Lung (tissue), 11 donors: ENCODE measurements at regions not wholly inside any gene's neighbourhood (a gene's known extent, or its start where the extent isn't known, plus 50 kb on each side); places are given as distances from the start of the nearest gene placed in this dataset.

ENCODE experiments used
- ATAC-seq: fragments of 200-7000 bp; cut with Tn5 transposase; one replicate; pipeline ENCODE4 v1.9.1; 2020; ENCODE audit warnings: moderate number of reproducible peaks; ENCODE audit not compliant: insufficient read depth, low FRiP score
- DNase-seq, 3 donors: peaks; one replicate each; pipeline ENCODE4 v3.0.0-alpha.2; 2013 to 2017
- H3K27ac ChIP-seq, 2 donors: one replicate each; pipeline ENCODE4 v1.5.1; 2013; ENCODE audit warnings: mild to moderate bottlenecking in 2 of 2, moderate library complexity in 2 of 2, control low read depth in 1 of 2, inconsistent platforms in 1 of 2, low read depth in 1 of 2, low read length in 1 of 2
- H3K27me3 ChIP-seq, 3 donors: one replicate each; pipeline ENCODE4 v1.5.1; 2013; ENCODE audit warnings: low read length in 2 of 3; ENCODE audit not compliant: control insufficient read depth in 3 of 3, insufficient read depth in 3 of 3
- H3K36me3 ChIP-seq, 4 donors: one replicate each; pipeline ENCODE4 v1.5.1; 2013; ENCODE audit warnings: low read length in 4 of 4, mild to moderate bottlenecking in 1 of 4, moderate library complexity in 1 of 4; ENCODE audit not compliant: control insufficient read depth in 4 of 4, insufficient read depth in 4 of 4
- H3K4me1 ChIP-seq, 5 donors: one replicate each; pipeline ENCODE4 v1.5.1; 2013; ENCODE audit warnings: low read length in 5 of 5, mild to moderate bottlenecking in 2 of 5, moderate library complexity in 1 of 5; ENCODE audit not compliant: control insufficient read depth in 5 of 5, insufficient read depth in 5 of 5
- H3K4me3 ChIP-seq: one replicate; pipeline ENCODE4 v1.5.1; 2013; ENCODE audit warnings: mild to moderate bottlenecking, control low read depth, moderate library complexity
- H3K9ac ChIP-seq, 2 donors: one replicate each; pipeline ENCODE4 v1.5.1; 2013; ENCODE audit warnings: low read length in 2 of 2, control low read depth in 1 of 2; ENCODE audit not compliant: insufficient read depth in 1 of 2
- H3K9me3 ChIP-seq, 4 donors: one replicate each; pipeline ENCODE4 v1.5.1; 2013; ENCODE audit warnings: low read length in 3 of 4, mild to moderate bottlenecking in 1 of 4, moderate library complexity in 1 of 4; ENCODE audit not compliant: control insufficient read depth in 4 of 4, insufficient read depth in 3 of 4
- WGBS, 2 donors: extraction: QIAGEN DNeasy Blood & Tissue Kit; methylation state at CpG; one replicate each; pipeline ENCODE4 v1.1.7; 2013; 5-methylcytosine and 5-hydroxymethylcytosine counted together
- TF ChIP-seq, protein P1 (sequence below): IDR thresholded peaks from 2 replicates; pipeline ENCODE4 v1.5.1; 2012; ENCODE audit warnings: mild to moderate bottlenecking; ENCODE audit errors: control extremely low read depth, extremely low read depth
- donor health status: control.
- donor health status: control.
- donor health status: Bipolar disorder and iron deficiency.
- donor health status: healthy.
- donor health status: DM: yes; HTN: yes; CAD: no.

- Histone ChIP-seq H3K27me3 (no peaks in the 10 kb centered on the region), H3K27ac (no peak overlapping the region), H3K9me3 (peaks cover 0 to 3% (median 0%) of the 10 kb centered on the region in 4 donors), H3K4me1 (no peaks in the 10 kb centered on the region), H3K9ac (no peak overlapping the region), H3K4me3 (no peak overlapping the region), H3K36me3 (no peaks in the 10 kb centered on the region)
- ATAC-seq, result no peak
- TF ChIP-seq, protein P1, sequence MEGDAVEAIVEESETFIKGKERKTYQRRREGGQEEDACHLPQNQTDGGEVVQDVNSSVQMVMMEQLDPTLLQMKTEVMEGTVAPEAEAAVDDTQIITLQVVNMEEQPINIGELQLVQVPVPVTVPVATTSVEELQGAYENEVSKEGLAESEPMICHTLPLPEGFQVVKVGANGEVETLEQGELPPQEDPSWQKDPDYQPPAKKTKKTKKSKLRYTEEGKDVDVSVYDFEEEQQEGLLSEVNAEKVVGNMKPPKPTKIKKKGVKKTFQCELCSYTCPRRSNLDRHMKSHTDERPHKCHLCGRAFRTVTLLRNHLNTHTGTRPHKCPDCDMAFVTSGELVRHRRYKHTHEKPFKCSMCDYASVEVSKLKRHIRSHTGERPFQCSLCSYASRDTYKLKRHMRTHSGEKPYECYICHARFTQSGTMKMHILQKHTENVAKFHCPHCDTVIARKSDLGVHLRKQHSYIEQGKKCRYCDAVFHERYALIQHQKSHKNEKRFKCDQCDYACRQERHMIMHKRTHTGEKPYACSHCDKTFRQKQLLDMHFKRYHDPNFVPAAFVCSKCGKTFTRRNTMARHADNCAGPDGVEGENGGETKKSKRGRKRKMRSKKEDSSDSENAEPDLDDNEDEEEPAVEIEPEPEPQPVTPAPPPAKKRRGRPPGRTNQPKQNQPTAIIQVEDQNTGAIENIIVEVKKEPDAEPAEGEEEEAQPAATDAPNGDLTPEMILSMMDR, result no peak
- WGBS, 2 donors, result 57 to 64% methylated on average over 4 of the region's 4 CpGs
- DNase-seq, result peak in 1 of 3 donors; percentile 11
These were observed 1668.7 kb upstream of the PCDH7 start for GRCh38 chr4:29051381-29051965.

GRCh38 chr4:29052266-29052665 is 1667.9 kb upstream of the PCDH7 start:
- H3K27ac ChIP-seq, result no peak overlapping the region
- H3K4me3 ChIP-seq, result no peak overlapping the region
- WGBS, 2 donors, result 82% methylated on average over 4 of the region's 4 CpGs
- H3K4me1 ChIP-seq, result no peaks in the 10 kb centered on the region
- ATAC-seq, result no peak
- DNase-seq, result no peak
- H3K27me3 ChIP-seq, result no peaks in the 10 kb centered on the region
- TF ChIP-seq, protein P1, result no peak
- peaks cover 0 to 3% (median 0%) of the 10 kb centered on the region in 4 donors for H3K9me3 ChIP-seq
- H3K36me3 ChIP-seq, result no peaks in the 10 kb centered on the region
- no peak overlapping the region for H3K9ac ChIP-seq

- no peaks in the 10 kb centered on the region for H3K9me3 ChIP-seq
- ATAC-seq, result no peak
- no peak overlapping the region for H3K27ac ChIP-seq
- no peak overlapping the region for H3K9ac ChIP-seq
- no peak for DNase-seq
- H3K27me3 ChIP-seq, result no peaks in the 10 kb centered on the region
- H3K4me3 ChIP-seq, result no peak overlapping the region
- no peaks in the 10 kb centered on the region for H3K4me1 ChIP-seq
- TF ChIP-seq, protein P1, result no peak
- H3K36me3 ChIP-seq, result no peaks in the 10 kb centered on the region
- 73 to 78% methylated on average over 2 of the region's 2 CpGs for WGBS, 2 donors
These were observed 1661.6 kb upstream of the PCDH7 start for GRCh38 chr4:29058531-29058930.

GRCh38 chr4:29066861-29067260 is 1653.3 kb upstream of the PCDH7 start:
- H3K9me3 ChIP-seq, result no peaks in the 10 kb centered on the region

More at GRCh38 chr4:29066861-29067260, 1653.3 kb upstream of the PCDH7 start:
- no peak for ATAC-seq
- H3K4me1 ChIP-seq, result no peaks in the 10 kb centered on the region
- DNase-seq, result no peak
- WGBS, 2 donors, result 78 to 82% methylated on average over 2 of the region's 2 CpGs
- H3K4me3 ChIP-seq, result no peak overlapping the region
- TF ChIP-seq, protein P1, result no peak
- no peak overlapping the region for H3K27ac ChIP-seq
- H3K9ac ChIP-seq, result no peak overlapping the region
- no peaks in the 10 kb centered on the region for H3K27me3 ChIP-seq
- H3K36me3 ChIP-seq, result no peaks in the 10 kb centered on the region
